Stimulated activated CD8-positive, alpha-beta memory T cell treated with anti-CD3 and anti-CD28 coated beads, Interleukin-15, amount 100 ng/mL, for 1 hour (primary cell): ENCODE measurements at regions not wholly inside any gene's neighbourhood (a gene's known extent, or its start where the extent isn't known, plus 50 kb on each side); places are given as distances from the start of the nearest gene placed in this dataset.

ENCODE experiments used
- DNase-seq: peaks from one replicate; pipeline ENCODE4 v3.0.0-alpha.2; 2020; ENCODE audit warnings: low read depth

DNA sequence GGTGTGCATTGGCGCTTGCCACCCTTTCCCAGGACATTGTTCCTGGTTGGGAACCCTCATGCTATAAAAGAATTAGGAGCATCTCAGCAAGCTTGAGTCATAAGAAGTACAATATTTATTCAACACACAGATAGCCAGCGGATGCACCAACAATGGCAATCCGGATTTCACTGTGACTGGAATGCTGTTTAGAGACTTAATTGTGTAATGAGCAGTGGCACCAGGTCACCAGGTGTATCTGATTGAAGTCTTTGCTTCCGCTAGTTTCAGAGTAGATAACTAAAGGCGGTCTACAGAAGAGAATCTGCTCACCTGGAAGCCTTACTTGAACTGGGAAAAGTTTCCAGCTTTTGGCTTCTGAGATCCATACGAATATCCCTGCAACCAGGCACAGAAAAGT is 772.3 kb upstream of the GHITM start:
- DNase-seq, result no peak

DNA sequence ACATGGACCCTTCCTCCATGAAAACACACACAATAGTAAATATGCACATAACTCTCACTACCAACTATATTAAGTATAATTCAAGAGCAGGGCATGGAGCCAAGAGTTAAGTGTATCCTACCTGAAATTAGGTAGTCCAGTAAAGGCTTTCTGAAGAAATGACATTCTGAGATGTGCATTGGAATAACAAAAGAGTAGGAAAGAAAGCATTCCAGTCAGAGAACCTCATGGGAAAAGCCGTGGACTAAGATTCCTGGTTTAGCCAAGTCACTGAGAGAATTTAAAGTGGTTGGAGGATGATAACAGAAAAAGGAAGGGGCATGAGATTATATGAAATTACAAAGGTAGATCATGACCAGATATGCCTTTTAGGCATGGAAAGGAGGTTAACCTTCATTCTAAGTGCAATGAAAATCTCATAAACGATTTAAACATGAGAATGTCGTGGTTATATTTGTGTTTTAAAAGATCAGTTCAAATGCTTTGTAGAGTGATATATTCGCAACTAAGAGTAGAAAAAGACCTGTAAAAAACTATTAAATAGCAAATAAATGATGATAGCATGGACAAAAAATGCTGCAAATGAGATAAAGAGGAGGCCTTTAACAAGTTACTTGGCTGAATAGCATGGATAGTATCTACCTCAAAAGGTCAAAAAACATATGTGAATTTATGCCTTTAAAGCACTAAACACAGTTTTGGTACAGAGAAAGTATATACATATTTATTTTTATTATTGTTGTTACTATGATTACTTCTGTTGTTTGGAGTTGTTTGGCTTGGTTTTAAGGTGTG is 767.4 kb upstream of the GHITM start:
- DNase-seq, result no peak

- no peak for DNase-seq
Observed at GRCh38 chr10:83372646-83373045, 766.7 kb upstream of the GHITM start.

GRCh38 chr10:83373671-83374070 is 765.6 kb upstream of the GHITM start:
- no peak for DNase-seq

DNA sequence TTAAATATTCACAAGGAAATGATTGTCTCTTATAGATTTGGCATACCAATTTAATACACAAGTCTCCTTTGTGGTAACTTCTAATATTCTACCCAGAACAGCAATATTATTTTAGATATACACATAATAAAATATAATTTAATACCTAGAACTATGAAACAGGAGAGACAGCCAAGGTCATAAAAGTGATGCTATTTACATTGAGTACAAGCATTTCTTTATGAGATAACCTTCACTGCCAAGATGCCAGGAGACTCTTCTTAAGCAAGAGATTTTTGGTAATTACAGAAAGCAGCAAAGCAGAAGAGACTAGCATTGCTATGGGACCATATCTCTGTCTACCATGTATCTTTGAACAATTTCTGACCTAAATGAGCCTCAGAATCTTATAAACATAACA is 764.6 kb upstream of the GHITM start:
- no peak for DNase-seq

DNA sequence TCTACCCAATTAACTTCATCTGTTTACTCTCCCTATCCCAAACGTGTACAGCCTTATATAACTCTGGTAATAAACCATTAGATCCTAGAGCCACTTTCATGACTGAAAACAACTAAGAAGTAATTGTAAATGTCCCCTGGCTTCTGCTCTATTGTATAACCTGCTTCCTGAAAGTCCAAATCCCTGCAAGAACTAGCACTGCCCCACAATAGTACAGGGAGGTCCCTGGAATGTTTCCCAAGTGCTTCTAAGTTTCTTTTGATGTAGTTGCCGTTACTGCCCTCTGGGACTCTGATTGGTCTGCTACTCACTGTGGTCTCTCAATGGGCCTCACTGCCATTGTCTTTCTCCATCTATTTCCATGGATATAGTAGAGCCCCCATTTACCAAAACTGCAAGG is 764.0 kb upstream of the GHITM start:
- no peak for DNase-seq

DNA sequence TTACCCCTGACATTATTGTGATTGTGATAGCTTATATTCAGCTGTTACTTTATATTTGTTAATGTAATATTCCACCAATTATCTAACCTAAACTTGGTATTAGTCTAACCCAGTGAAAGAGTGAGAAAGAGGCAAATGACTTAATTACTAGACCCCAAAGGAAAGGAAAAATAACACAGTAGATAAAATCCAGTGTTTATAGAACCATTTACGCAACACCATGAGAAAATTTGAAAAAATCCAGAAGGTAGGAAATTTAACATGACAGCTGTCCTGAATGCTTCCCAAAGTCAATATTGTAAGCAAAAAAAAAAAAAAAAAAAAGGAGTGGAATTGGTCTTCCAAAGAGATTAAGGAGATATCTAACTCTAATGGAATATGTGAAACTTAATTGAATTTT is 741.5 kb upstream of the GHITM start:
- DNase-seq, result no peak

DNA sequence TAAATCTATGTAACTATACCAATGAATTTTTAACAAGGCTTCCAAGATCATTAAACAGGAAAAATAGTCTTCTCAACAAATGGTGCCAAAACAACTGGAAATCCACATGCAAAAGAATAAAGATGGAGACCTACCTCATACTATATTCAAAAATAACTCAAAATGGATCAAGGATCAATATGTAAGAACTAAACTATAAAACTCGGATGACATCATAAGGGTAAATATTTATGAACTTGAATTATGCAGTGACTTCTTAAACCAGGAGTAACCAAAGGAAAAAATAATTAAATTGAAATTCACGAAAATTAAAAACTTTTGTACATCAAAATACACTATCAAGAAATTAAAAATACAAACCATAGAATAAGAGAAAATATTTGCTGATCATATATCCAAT is 728.7 kb upstream of the GHITM start:
- no peak for DNase-seq

GRCh38 chr10:83425306-83425705 is 714.0 kb upstream of the GHITM start:
- DNase-seq, result no peak

DNA sequence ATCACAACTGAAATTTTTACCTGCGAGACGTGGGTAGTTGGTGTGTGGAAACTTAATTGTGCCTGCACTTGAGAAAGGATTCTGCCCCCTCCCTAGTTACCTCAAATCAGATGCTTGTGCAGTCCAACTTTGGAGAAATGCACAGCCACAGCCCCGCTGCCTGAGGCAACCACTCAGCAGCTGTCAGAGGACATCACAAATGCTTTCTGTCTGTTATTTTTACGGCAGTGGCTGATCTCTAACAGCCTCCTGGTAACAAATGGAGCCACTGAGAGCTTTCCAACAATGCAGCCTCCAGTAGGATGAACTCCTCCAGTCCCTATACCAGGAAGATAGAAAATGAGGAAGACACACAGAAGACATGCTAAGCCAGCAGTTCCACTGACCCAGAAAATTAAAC is 712.2 kb upstream of the GHITM start:
- DNase-seq, result no peak

- no peak for DNase-seq
Observed at GRCh38 chr10:83432261-83433045, 706.9 kb upstream of the GHITM start.

- no peak for DNase-seq
Observed at GRCh38 chr10:83433705-83434104, 705.6 kb upstream of the GHITM start.

DNA sequence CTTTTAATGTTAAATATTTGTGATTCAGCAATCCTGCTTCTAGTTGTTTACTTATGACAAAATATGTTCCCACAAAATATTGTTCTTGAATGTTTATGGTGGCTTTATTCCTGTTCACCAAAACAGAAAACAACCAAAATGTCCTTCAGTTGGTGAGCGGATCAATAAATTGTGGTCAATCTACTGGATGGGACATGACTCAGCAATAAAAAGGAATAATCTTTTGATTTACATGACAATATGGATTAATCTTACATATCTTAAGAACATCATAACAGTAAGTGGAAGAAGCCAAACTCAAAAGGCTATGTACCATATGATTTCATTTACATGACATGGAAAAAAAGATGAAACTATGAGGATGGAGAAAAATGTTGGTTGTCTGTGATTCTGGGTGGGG is 691.3 kb upstream of the GHITM start:
- DNase-seq, result no peak

DNA sequence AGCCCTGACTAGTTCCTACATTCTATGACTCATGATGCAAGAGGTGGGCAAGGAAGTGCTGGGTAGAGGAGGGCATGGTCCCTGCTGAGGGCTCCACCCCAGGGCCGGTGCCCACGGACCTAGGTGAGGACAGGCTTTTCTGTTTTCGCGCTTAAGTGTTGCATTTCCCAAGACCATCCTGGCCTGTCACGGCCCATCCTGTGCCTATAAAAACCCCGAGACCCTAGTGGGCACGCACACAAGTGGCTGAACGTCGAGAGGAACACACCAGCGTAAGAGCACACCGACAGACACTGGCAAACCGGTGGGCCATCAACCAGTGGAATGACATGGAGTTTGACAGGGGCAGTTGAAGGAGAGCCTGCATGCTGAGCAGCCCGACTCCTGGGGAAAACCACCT is 680.7 kb upstream of the GHITM start:
- no peak for DNase-seq

DNA sequence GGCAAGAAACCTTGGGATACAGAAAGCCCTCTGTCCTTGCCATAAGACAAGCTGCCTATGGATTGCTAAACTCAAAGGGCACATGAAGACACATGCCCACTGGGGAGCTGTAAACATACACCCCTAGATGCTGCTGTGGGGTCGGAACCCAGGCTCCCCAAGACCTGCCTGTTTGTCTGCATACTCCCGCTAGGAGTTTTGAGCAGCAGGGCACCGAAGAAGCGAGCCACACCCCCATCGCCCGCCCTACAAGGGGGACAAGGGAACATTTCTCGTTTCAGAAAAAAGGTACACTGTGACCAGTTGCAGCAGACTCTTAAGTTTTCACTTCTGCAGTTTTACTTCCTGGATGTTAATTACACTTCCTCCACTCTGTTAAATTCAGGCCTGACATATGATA is 680.2 kb upstream of the GHITM start:
- DNase-seq, result no peak

GRCh38 chr10:83469728-83470331 is 669.5 kb upstream of the GHITM start:
- DNase-seq, result no peak

GRCh38 chr10:83476211-83476610 is 663.1 kb upstream of the GHITM start:
- no peak for DNase-seq

- DNase-seq, result no peak
Observed at GRCh38 chr10:83489161-83489560, 650.1 kb upstream of the GHITM start.

GRCh38 chr10:83492004-83492403 is 647.3 kb upstream of the GHITM start:
- DNase-seq, result no peak

DNA sequence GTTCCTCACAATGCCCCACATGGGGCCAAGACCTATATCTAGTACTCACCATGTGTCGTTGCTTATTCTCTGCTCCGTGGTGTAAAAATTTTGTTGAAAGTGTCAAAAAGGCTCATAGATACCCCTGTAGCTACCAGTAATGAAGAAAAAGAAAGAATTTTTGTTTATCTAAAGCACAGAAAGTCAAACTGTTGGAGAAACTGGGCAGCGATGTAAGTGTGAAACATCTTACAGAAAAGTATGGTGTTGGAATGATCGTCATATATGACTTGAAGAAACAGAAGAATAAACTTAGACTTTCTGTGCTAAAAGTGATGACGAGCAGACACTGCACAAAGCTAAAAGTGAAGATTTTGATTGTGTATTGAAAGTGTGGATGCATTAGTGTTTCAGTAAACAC is 626.6 kb upstream of the GHITM start:
- no peak for DNase-seq

DNA sequence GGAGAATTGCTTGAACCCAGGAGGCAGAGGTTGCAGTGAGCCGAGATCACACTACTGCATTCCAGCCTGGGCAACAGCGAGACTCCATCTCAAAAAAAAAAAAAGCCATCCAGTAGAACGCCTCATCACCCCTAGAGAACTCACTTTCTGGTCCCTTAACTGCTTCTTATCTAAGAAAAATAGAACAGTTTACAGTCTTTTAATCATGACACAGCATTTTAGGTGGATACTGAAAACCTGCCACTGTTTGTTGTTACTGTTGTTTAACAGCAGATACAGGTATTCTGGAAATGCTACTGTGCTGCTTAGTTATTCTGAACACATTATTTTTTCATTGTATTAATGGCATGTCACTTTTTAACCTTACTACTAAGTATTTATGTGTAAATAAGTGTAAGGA is 624.3 kb upstream of the GHITM start:
- no peak for DNase-seq

DNA sequence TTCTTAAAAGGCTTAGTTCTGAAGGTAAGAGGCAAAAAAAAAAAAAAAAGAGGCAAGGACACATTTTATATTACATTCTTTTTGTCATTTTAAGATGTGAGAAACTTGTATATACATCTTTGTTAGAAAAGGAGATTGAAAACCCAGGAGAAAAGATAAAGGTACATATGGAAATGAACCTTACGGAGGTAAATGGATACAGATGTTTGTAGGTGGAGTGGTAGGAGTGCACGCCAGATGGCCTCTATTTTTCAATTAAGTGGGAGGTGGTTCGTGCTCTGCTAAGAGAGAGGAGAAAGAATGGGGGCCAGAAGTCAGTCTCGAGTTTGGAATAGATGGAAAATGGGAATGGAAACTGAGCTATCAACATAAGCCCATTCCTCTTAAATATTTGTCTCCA is 622.5 kb upstream of the GHITM start:
- no peak for DNase-seq

- no peak for DNase-seq
Observed at GRCh38 chr10:83517456-83517855, 621.9 kb upstream of the GHITM start.
